ENCODE measurements at regions not wholly inside any gene's neighbourhood (a gene's known extent, or its start where the extent isn't known, plus 50 kb on each side); places are given as distances from the start of the nearest gene placed in this dataset.

GRCh38 chr14:48504921-48505320 is 829.5 kb upstream of the MDGA2 start:
- TF ChIP-seq CTCF (IDR thresholded peaks at IDR 0.05; ENCODE audit: insufficient read depth, low read depth, low read length): no peak
- DNase-seq (ENCODE audit: low read depth): no peak
- no peak overlapping the region for H3K4me3 ChIP-seq (ENCODE audit: low read depth, low read length)

- no peak for TF ChIP-seq CTCF (IDR thresholded peaks at IDR 0.05; ENCODE audit: insufficient read depth, low read depth, low read length)
- no peak for DNase-seq (ENCODE audit: low read depth)
- H3K4me3 ChIP-seq (ENCODE audit: low read depth, low read length): no peak overlapping the region
Measured at GRCh38 chr14:48490756-48491155, 815.4 kb upstream of the MDGA2 start.

- TF ChIP-seq CTCF (IDR thresholded peaks at IDR 0.05; ENCODE audit: insufficient read depth, low read depth, low read length): no peak
- no peak for DNase-seq (ENCODE audit: low read depth)
- H3K4me3 ChIP-seq (ENCODE audit: low read depth, low read length): no peak overlapping the region
Measured at GRCh38 chr14:48473944-48474343, 798.5 kb upstream of the MDGA2 start.

GRCh38 chr14:48456051-48456450 is 780.6 kb upstream of the MDGA2 start:
- no peak for TF ChIP-seq CTCF (IDR thresholded peaks at IDR 0.05; ENCODE audit: insufficient read depth, low read depth, low read length)
- no peak overlapping the region for H3K4me3 ChIP-seq (ENCODE audit: low read depth, low read length)
- no peak for DNase-seq (ENCODE audit: low read depth)

- no peak for TF ChIP-seq CTCF (IDR thresholded peaks at IDR 0.05; ENCODE audit: insufficient read depth, low read depth, low read length)
- no peak for DNase-seq (ENCODE audit: low read depth)
- no peak overlapping the region for H3K4me3 ChIP-seq (ENCODE audit: low read depth, low read length)
Measured at GRCh38 chr14:48454887-48455286, 779.5 kb upstream of the MDGA2 start.

GRCh38 chr14:48452437-48452995 is 777.1 kb upstream of the MDGA2 start:
- no peak for DNase-seq (ENCODE audit: low read depth)
- no peak for TF ChIP-seq CTCF (IDR thresholded peaks at IDR 0.05; ENCODE audit: insufficient read depth, low read depth, low read length)

GRCh38 chr14:48435221-48435620 is 759.8 kb upstream of the MDGA2 start:
- no peak overlapping the region for H3K4me3 ChIP-seq (ENCODE audit: low read depth, low read length)
- no peak for DNase-seq (ENCODE audit: low read depth)
- no peak for TF ChIP-seq CTCF (IDR thresholded peaks at IDR 0.05; ENCODE audit: insufficient read depth, low read depth, low read length)

More at GRCh38 chr14:48452437-48452995, 777.1 kb upstream of the MDGA2 start:
- no peak overlapping the region for H3K4me3 ChIP-seq (ENCODE audit: low read depth, low read length)

All from fibroblast of villous mesenchyme (primary cell).